ENCODE measurements at regions not wholly inside any gene's neighbourhood (a gene's known extent, or its start where the extent isn't known, plus 50 kb on each side); places are given as distances from the start of the nearest gene placed in this dataset.

DNA sequence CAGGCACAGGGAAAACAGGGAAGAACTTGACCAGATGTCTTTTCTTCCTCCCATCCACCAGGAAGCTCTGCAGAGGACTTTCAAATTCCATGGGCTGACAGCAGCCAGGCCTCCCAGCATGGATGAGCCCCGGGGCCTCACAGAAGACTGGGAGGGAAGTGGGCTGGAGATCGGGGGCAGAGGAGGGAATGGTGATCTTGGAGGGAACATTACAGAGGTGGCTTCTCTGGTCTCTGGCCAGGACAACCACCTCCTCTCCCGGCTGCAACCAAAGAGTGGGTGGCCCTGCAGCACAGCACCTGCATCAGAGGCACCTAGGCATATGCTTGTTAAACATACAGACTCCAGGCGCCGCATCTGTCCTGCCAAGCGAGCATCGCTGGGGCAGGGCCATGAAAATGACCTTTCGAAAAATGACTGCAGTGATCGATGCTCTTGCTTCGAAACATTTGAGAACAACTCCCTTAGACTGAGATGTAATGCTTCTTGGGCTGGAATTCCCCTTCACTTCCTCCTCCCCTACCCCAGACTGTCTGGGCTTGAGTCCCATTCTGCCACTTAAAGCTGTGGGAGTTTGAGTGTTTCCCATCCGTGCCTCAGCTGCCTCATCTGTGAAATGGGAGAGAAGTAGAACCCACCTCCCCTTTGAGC, 68.7 kb upstream of the UNC5A start:
- DNase-seq (ENCODE audit: low read depth, low spot score) = no peak
- TF ChIP-seq, protein P1, sequence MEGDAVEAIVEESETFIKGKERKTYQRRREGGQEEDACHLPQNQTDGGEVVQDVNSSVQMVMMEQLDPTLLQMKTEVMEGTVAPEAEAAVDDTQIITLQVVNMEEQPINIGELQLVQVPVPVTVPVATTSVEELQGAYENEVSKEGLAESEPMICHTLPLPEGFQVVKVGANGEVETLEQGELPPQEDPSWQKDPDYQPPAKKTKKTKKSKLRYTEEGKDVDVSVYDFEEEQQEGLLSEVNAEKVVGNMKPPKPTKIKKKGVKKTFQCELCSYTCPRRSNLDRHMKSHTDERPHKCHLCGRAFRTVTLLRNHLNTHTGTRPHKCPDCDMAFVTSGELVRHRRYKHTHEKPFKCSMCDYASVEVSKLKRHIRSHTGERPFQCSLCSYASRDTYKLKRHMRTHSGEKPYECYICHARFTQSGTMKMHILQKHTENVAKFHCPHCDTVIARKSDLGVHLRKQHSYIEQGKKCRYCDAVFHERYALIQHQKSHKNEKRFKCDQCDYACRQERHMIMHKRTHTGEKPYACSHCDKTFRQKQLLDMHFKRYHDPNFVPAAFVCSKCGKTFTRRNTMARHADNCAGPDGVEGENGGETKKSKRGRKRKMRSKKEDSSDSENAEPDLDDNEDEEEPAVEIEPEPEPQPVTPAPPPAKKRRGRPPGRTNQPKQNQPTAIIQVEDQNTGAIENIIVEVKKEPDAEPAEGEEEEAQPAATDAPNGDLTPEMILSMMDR (conservative IDR thresholded peaks at IDR 0.05) = no peak
- Mint-ChIP-seq H3K27ac (ENCODE audit: unreplicated experiment) (peak overlapping the region; percentile 50), H3K36me3 (ENCODE audit: low read depth) (no peaks in the 10 kb centered on the region), H3K4me1 (peaks cover 38% of the 10 kb centered on the region), H3K27me3 (ENCODE audit: low read depth) (peaks cover 81% of the 10 kb centered on the region), H3K9me3 (no peaks in the 10 kb centered on the region), H3K4me3 (no peak overlapping the region)

DNA sequence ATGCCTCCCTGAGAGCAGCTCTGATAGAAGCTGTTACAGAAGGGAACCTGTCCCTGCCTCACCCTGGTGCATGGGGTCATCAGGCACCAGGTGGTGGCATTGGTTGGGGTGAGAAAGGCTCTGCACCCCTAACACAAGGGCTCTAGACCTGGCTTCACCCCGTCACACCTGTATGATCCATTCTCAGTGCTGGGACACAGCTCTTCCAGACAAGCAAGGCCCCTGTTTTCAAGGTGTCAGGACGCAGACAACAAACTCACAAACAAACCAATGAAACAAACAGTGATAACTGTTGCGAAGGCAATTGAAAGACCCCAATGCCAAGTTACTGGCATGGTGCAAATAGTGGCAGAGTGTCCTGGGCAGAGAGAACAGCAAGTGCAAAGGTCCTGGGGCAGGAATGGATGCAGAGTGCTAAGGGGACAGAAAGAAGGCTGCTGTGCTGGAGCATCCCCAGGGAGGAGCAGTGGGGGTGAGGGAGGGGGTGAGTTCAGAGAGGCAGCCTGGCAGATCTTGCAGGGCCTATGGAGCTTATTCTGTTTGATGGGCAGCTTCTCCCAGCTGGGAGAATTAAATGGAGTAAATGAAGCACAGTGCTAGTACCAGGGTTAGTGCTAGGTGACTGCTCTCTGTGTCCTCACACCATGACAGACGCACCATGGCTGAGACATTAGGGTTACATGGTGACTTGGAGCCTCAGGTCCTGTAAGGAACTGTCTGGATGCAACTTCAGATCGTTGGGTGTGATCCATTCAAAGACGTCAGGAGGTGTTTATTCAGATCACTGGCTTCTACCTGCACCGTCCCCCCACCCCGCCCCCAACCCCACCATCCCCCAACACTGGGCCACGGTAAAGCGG, 67.9 kb upstream of the UNC5A start:
- DNase-seq (ENCODE audit: low read depth, low spot score) = no peak
- Mint-ChIP-seq H3K4me3 (peak overlapping the region; percentile 4), H3K9me3 (no peaks in the 10 kb centered on the region), H3K4me1 (peaks cover 32% of the 10 kb centered on the region), H3K27me3 (ENCODE audit: low read depth) (peaks cover 81% of the 10 kb centered on the region), H3K27ac (ENCODE audit: unreplicated experiment) (no peak overlapping the region), H3K36me3 (ENCODE audit: low read depth) (no peaks in the 10 kb centered on the region)
- TF ChIP-seq, protein P1 (conservative IDR thresholded peaks at IDR 0.05) = no peak

DNA sequence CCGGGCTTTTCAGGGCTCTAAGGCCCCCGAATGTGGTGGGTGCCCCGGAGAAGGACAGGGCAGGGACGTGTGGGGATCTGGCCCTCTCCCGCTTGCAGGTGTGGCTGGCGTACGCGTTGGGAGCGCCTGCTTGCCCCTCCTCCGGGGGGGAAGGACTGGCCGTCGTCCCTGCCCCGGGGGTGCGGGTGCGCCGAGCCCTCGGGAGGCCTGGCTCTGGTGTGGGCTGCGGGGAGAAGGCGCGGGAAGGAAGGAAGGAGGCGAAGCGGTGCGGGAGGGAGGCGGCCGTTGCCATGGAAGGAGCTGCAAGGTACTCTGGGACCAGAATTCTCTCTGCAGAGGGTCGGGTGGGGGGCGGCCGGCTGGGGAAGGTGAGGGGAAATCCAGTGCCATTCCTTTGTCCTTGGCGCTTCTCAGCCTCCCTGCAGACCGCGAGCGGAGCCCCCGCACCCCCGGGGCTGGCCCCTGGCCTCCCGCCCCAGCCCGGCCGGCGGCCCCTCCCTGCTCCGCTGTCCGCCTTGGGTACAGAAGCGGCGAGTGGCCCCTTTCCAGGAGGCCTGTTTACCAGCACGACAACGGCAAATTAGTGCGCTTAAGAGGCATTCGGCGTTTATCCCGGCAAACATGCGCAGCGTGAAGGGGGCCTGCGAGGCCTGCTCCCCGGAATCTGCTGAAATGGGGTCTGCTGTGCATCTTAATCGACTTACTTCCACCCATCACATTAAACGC, 67.1 kb upstream of the UNC5A start:
- Mint-ChIP-seq H3K27ac (ENCODE audit: unreplicated experiment) (no peak overlapping the region), H3K4me3 (peak overlapping the region; percentile 65), H3K9me3 (no peaks in the 10 kb centered on the region), H3K4me1 (peaks cover 32% of the 10 kb centered on the region), H3K27me3 (ENCODE audit: low read depth) (peaks cover 81% of the 10 kb centered on the region), H3K36me3 (ENCODE audit: low read depth) (no peaks in the 10 kb centered on the region)
- no peak for DNase-seq (ENCODE audit: low read depth, low spot score)
- TF ChIP-seq, protein P1 (conservative IDR thresholded peaks at IDR 0.05) = no peak

DNA sequence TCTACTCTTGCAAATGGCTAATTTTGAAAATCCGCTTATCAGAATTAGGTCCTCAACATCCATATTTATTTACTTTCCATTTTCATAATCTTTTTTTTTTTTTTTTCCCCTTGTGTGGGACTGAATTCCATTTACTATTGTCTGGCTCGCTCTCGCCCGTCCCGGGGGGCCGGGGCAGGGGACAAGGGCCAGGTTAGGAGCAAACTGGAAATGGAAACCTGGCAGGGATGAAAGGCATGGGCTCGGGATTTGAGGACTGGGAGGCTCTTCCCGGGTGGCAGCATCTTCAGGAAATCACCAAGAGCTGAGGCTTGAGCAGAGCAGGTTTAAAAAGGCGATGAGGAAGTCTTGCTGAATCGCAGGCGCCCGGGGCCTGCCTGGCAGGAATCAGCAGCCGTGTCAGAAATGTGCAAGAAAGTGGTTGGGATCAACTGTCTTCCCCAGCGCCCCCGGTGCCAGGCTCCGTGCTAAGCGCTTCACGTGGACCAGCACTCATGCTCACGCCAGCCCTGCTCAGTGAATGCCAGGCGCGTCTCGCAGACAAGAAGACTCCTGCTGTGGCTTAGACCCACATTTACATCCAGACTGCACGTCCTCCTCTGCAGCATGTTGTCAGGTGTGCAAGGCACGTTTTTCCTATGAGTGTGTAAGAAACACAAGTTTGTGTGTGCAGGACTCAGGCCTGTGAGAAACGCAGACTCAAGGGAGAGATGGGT, 66.3 kb upstream of the UNC5A start:
- H3K36me3 Mint-ChIP-seq (ENCODE audit: low read depth) = no peaks in the 10 kb centered on the region
- no peak for DNase-seq (ENCODE audit: low read depth, low spot score)
- peaks cover 74% of the 10 kb centered on the region for H3K27me3 Mint-ChIP-seq (ENCODE audit: low read depth)
- no peaks in the 10 kb centered on the region for H3K9me3 Mint-ChIP-seq
- H3K4me3 Mint-ChIP-seq = peak overlapping the region; percentile 65
- TF ChIP-seq, protein P1 (conservative IDR thresholded peaks at IDR 0.05) = no peak
- no peak overlapping the region for H3K27ac Mint-ChIP-seq (ENCODE audit: unreplicated experiment)
- H3K4me1 Mint-ChIP-seq = peaks cover 32% of the 10 kb centered on the region

DNA sequence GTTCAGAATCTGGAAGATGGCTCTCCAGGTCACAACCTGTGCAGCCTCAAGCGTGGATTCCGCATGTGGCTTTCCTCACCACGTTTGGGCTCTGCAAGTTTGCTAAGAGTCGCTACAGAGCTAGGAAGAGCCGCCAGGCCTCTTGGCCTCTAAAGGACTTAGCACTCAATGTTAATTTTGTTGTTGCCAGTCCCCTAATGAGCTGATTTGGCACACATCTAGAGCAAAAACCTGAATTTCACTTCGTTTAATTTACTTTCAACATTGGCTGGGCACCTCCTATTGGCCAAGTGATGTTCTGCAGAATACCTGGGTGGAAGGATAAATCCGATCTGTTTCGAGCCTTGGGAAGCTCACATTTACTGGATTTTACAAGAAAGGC, 65.8 kb upstream of the UNC5A start:
- TF ChIP-seq, protein P1 (conservative IDR thresholded peaks at IDR 0.05) = peak; percentile 50
- Mint-ChIP-seq H3K4me1 (peaks cover 28% of the 10 kb centered on the region), H3K4me3 (no peak overlapping the region), H3K36me3 (ENCODE audit: low read depth) (no peaks in the 10 kb centered on the region), H3K27ac (ENCODE audit: unreplicated experiment) (no peak overlapping the region), H3K9me3 (no peaks in the 10 kb centered on the region), H3K27me3 (ENCODE audit: low read depth) (peaks cover 69% of the 10 kb centered on the region)
- DNase-seq (ENCODE audit: low read depth, low spot score) = no peak

Measured in neural crest cell (in vitro differentiated cells).